ENCODE measurements at regions not wholly inside any gene's neighbourhood (a gene's known extent, or its start where the extent isn't known, plus 50 kb on each side); places are given as distances from the start of the nearest gene placed in this dataset.

DNA sequence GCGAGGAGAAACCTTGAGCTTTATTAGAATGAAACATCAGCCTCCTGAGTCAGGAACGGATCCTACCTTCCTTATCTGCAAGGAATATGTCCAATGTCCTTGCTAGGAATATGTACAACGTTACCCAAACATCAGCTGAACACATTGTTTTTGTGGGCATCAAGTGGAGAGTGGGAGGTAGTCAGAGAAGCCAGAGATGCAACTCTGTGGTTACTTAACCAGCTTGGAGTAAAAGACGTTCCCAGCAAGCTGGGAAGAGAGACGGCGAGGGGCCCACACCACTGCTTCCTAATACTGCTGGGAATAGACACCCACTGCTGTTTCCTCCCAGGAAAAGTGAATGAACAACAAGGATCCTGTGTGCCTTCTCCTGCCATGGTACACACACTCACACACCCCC is 64.3 kb downstream of the PABIR2 start:
- no peaks in the 10 kb centered on the region for H3K36me3 ChIP-seq (ENCODE audit: control insufficient read depth, insufficient read depth, low read length)
- no peak for TF ChIP-seq CTCF (IDR thresholded peaks at IDR 0.05)
- TF ChIP-seq POLR2AphosphoS5 (IDR thresholded peaks at IDR 0.05; ENCODE audit: low read depth, low read length), result no peak
- TF ChIP-seq TCF7L2 (IDR thresholded peaks at IDR 0.05; ENCODE audit: low read depth, low read length), result no peak
- TF ChIP-seq SIN3A (IDR thresholded peaks at IDR 0.05; ENCODE audit: borderline replicate concordance, insufficient read depth, low read depth, low read length), result no peak
- no peak for TF ChIP-seq REST (IDR thresholded peaks at IDR 0.05; ENCODE audit: insufficient read depth in 1 of 2, low read depth in 2 of 2, low read length in 1 of 2)
- H3K27ac ChIP-seq (ENCODE audit: low read length), result no peak overlapping the region
- no peak overlapping the region for H3K4me3 ChIP-seq (ENCODE audit: low read depth in 2 of 2, low read length in 2 of 2)
- H3K27me3 ChIP-seq (ENCODE audit: control insufficient read depth, insufficient read depth, low read length), result no peaks in the 10 kb centered on the region
- BruUV-seq (replicated peaks), result no TSS peak
- in situ Hi-C loops (cut with HindIII; ENCODE audit: low pct_unique_long_range_greater_than_20kb, low sequenced_read_pairs) (no loop called here), intact Hi-C loops (cut with micrococcal nuclease; ENCODE audit: unreplicated experiment) (no loop called here)
- H3K4me1 ChIP-seq (ENCODE audit: control insufficient read depth, insufficient read depth, low read length), result peaks cover under 1% of the 10 kb centered on the region; the same call in 1 of the 2 replicates
- H3K9me3 ChIP-seq (ENCODE audit: control insufficient read depth, insufficient read depth, low read depth, low read length), result no peaks in the 10 kb centered on the region
- ATAC-seq (no peak), DNase-seq (ENCODE audit: low read depth, low spot score) (no peak)
- ChIA-PET POLR2A (no interaction called here), CTCF (no interaction called here)

DNA sequence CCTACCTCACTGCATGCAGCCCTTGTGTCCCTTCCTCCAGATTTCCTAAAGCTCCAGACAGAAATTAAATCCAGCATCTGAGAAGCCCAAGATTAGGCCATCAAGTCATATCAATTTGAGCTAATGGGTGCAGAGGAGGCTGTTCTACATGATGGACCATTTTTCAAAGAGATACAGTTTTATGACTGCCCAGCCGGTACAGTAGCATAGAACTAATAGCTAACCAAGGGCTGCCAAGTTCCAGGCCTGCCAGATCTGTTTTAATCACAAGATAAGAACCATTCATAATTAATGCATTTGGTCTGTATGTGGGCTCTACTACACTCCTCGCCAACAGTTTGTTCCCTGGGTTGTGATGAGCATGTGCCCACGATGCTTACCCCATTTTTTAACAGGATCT is 64.9 kb downstream of the PABIR2 start:
- TF ChIP-seq CTCF (IDR thresholded peaks at IDR 0.05) (no peak), POLR2AphosphoS5 (IDR thresholded peaks at IDR 0.05; ENCODE audit: low read depth, low read length) (no peak), TCF7L2 (IDR thresholded peaks at IDR 0.05; ENCODE audit: low read depth, low read length) (no peak), SIN3A (IDR thresholded peaks at IDR 0.05; ENCODE audit: borderline replicate concordance, insufficient read depth, low read depth, low read length) (no peak), REST (IDR thresholded peaks at IDR 0.05; ENCODE audit: insufficient read depth in 1 of 2, low read depth in 2 of 2, low read length in 1 of 2) (no peak)
- no peak overlapping the region for H3K27ac ChIP-seq (ENCODE audit: low read length)
- BruUV-seq (replicated peaks), result no TSS peak
- H3K36me3 ChIP-seq (ENCODE audit: control insufficient read depth, insufficient read depth, low read length), result no peaks in the 10 kb centered on the region
- CTCF ChIA-PET, result no interaction called here
- DNase-seq (ENCODE audit: low read depth, low spot score) (no peak), ATAC-seq (no peak)
- no peaks in the 10 kb centered on the region for H3K27me3 ChIP-seq (ENCODE audit: control insufficient read depth, insufficient read depth, low read length)
- POLR2A ChIA-PET, result no interaction called here
- H3K4me3 ChIP-seq (ENCODE audit: low read depth in 2 of 2, low read length in 2 of 2), result no peak overlapping the region
- no peaks in the 10 kb centered on the region for H3K9me3 ChIP-seq (ENCODE audit: control insufficient read depth, insufficient read depth, low read depth, low read length)
- in situ Hi-C loops (cut with HindIII; ENCODE audit: low pct_unique_long_range_greater_than_20kb, low sequenced_read_pairs) (no loop called here), intact Hi-C loops (cut with micrococcal nuclease; ENCODE audit: unreplicated experiment) (no loop called here)
- H3K4me1 ChIP-seq (ENCODE audit: control insufficient read depth, insufficient read depth, low read length), result peaks cover 5% of the 10 kb centered on the region; the same call in 1 of the 2 replicates

All from Panc1 (cell line).